Thyroid gland (tissue), 4 donors: ENCODE measurements at regions not wholly inside any gene's neighbourhood (a gene's known extent, or its start where the extent isn't known, plus 50 kb on each side); places are given as distances from the start of the nearest gene placed in this dataset.

Experiments used
- CTCF ChIP-seq, 6 experiments: fragments of 200-600 bp in 3 of 6; fragments of 450-650 bp in 3 of 6; sonication (generic) in 3 of 6; IDR thresholded peaks; one replicate each; pipeline ENCODE4 v1.5.1; 2016 to 2019; ENCODE audit warnings: antibody characterized with exemption in 6 of 6, mild to moderate bottlenecking in 2 of 6, inconsistent platforms in 1 of 6, moderate library complexity in 1 of 6
- POLR2A ChIP-seq, 2 donors: fragments of 450-650 bp; IDR thresholded peaks; one replicate each; pipeline ENCODE4 v1.6.1; 2017; ENCODE audit warnings: antibody characterized with exemption in 2 of 2, mild to moderate bottlenecking in 2 of 2, moderate library complexity in 1 of 2

GRCh38 chr22:49295851-49296560, 531.7 kb downstream of the BRD1 start:
- no peak for TF ChIP-seq CTCF (IDR thresholded peaks at IDR 0.05)
- TF ChIP-seq POLR2A (IDR thresholded peaks at IDR 0.05): no peak
